ENCODE measurements at regions not wholly inside any gene's neighbourhood (a gene's known extent, or its start where the extent isn't known, plus 50 kb on each side); places are given as distances from the start of the nearest gene placed in this dataset.

DNA sequence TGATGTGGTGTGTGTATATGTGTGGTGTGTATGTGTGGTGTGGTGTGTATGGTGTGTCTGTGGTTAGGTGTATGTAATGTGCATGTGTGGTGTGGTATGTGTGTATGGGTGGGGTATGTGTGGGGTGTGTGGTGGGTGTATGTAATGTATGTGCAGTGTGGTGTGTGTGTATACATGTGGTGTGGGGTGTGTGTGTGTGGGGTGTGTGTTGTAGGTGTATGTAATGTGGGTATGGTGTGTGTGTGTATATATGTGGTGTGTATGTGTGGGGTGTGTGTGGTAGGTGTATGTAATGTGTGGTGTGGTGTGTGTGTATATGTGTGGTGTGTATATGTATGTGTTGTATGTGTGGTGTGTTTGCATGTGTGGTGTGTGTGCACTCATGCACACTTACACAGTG lies 84.8 kb upstream of the ID2 start:
- H3K36me3 ChIP-seq (ENCODE audit: insufficient read depth, low read length, poor library complexity, severe bottlenecking): no peaks in the 10 kb centered on the region
- POLR2A ChIA-PET (ENCODE audit: low non-redundant PET): no interaction called here
- H3K9me3 ChIP-seq (ENCODE audit: low read depth, low read length, poor library complexity, severe bottlenecking): no peaks in the 10 kb centered on the region
- no peak for DNase-seq (ENCODE audit: low spot score)
- no peaks in the 10 kb centered on the region for H3K27me3 ChIP-seq (replicated peaks; ENCODE audit: insufficient read depth, low read depth, low read length, poor library complexity)
- intact Hi-C loops (cut with micrococcal nuclease; ENCODE audit: unreplicated experiment): no loop called here
- H3K4me1 ChIP-seq (ENCODE audit: insufficient read depth, low read length, poor library complexity, severe bottlenecking): no peaks in the 10 kb centered on the region
- H3K27ac ChIP-seq (ENCODE audit: low read depth, low read length, poor library complexity, severe bottlenecking): no peak overlapping the region
- CTCF ChIA-PET: no interaction called here
- BruUV-seq (replicated peaks): no TSS peak
- TF ChIP-seq EZH2 (IDR thresholded peaks at IDR 0.05; ENCODE audit: borderline replicate concordance, low read depth, low read length, poor library complexity, severe bottlenecking): no peak
- TF ChIP-seq, protein P1, sequence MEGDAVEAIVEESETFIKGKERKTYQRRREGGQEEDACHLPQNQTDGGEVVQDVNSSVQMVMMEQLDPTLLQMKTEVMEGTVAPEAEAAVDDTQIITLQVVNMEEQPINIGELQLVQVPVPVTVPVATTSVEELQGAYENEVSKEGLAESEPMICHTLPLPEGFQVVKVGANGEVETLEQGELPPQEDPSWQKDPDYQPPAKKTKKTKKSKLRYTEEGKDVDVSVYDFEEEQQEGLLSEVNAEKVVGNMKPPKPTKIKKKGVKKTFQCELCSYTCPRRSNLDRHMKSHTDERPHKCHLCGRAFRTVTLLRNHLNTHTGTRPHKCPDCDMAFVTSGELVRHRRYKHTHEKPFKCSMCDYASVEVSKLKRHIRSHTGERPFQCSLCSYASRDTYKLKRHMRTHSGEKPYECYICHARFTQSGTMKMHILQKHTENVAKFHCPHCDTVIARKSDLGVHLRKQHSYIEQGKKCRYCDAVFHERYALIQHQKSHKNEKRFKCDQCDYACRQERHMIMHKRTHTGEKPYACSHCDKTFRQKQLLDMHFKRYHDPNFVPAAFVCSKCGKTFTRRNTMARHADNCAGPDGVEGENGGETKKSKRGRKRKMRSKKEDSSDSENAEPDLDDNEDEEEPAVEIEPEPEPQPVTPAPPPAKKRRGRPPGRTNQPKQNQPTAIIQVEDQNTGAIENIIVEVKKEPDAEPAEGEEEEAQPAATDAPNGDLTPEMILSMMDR (conservative IDR thresholded peaks at IDR 0.05; ENCODE audit: low read depth, low read length): no peak
- no peak overlapping the region for H3K4me3 ChIP-seq (ENCODE audit: low read depth, low read length, poor library complexity, severe bottlenecking)

DNA sequence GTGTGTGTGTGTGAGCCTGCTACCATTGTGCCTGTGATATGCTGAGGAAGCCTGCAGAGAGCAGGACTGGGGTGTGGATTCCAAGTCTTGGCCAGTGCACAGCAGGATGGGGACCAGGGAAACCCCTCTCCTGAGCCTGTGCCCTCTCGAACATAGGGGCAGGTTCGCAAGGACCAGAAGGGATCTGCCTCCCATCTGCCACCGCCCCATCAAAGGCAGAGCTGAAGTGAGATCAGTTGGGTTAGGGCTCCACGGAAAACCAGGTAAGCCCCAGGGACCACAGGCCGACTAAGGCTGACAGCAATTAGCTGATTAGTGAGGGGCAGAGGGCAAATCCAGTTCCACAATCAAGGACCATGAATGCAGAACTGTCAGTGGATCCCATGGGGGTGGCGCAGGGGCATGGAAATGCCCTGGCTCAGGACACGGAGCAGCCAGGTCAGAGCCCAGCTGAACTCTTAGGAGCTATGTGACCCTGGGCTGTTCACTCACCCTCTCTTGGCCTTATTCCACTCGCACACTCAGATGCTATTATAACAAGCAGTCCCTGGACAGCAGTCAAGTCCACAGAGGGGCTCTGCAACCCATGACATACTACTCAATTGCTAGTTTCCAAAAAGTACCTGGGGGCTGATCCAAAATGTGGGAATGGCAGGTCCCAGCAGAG lies 84.2 kb upstream of the ID2 start:
- POLR2A ChIA-PET (ENCODE audit: low non-redundant PET): no interaction called here
- no peaks in the 10 kb centered on the region for H3K4me1 ChIP-seq (ENCODE audit: insufficient read depth, low read length, poor library complexity, severe bottlenecking)
- CTCF ChIA-PET: no interaction called here
- no peak for TF ChIP-seq EZH2 (IDR thresholded peaks at IDR 0.05; ENCODE audit: borderline replicate concordance, low read depth, low read length, poor library complexity, severe bottlenecking)
- TF ChIP-seq, protein P1 (conservative IDR thresholded peaks at IDR 0.05; ENCODE audit: low read depth, low read length): no peak
- H3K27ac ChIP-seq (ENCODE audit: low read depth, low read length, poor library complexity, severe bottlenecking): peak overlapping the region; percentile 50
- H3K27me3 ChIP-seq (replicated peaks; ENCODE audit: insufficient read depth, low read depth, low read length, poor library complexity): no peaks in the 10 kb centered on the region
- no peak for DNase-seq (ENCODE audit: low spot score)
- H3K36me3 ChIP-seq (ENCODE audit: insufficient read depth, low read length, poor library complexity, severe bottlenecking): no peaks in the 10 kb centered on the region
- no peak overlapping the region for H3K4me3 ChIP-seq (ENCODE audit: low read depth, low read length, poor library complexity, severe bottlenecking)
- BruUV-seq (replicated peaks): no TSS peak
- intact Hi-C loops (cut with micrococcal nuclease; ENCODE audit: unreplicated experiment): no loop called here
- H3K9me3 ChIP-seq (ENCODE audit: low read depth, low read length, poor library complexity, severe bottlenecking): no peaks in the 10 kb centered on the region

DNA sequence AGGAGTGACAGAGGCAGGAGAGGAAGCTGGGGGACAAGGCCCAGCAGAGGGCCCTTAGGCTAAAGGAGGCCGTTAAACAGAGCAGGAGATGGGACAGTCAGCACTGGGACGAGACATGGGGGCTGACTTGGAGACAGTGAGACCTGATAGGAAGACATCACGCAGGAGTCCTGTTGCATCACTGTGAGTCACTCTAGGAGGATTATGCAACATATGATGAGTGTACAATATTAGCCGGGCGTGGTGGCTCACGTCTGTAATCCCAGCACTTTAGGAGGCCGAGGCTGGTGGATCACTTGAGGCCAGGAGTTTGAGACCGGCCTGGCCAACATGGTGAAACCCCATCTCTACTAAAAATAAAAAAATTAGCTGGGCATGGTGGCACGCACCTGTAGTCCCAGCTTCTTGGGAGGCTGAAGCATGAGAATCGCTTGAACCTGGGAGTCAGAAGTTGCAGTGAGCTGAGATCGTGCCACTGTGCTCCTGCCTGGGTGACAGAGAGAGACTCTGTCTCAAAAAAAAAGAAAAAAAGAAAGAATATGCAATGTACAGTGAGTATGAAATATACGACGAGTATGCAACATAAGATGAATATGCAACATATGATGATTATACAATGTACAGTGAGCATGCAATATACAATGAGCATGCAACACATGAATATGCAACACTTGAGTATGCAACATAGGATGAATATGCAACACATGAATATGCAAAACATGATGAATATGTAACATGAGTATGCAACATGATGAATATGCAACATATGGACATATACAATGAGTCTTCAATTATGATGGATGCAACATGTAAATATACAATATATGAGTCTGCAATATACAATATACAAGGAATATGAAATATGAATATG lies 83.3 kb upstream of the ID2 start:
- CTCF ChIA-PET: no interaction called here

More for the DNA sequence above, 83.3 kb upstream of the ID2 start:
- POLR2A ChIA-PET (ENCODE audit: low non-redundant PET): no interaction called here
- intact Hi-C loops (cut with micrococcal nuclease; ENCODE audit: unreplicated experiment): no loop called here
- Histone ChIP-seq H3K27ac (ENCODE audit: low read depth, low read length, poor library complexity, severe bottlenecking) (peak overlapping the region; percentile 50), H3K4me3 (ENCODE audit: low read depth, low read length, poor library complexity, severe bottlenecking) (no peak overlapping the region), H3K27me3 (replicated peaks; ENCODE audit: insufficient read depth, low read depth, low read length, poor library complexity) (no peaks in the 10 kb centered on the region), H3K36me3 (ENCODE audit: insufficient read depth, low read length, poor library complexity, severe bottlenecking) (no peaks in the 10 kb centered on the region), H3K9me3 (ENCODE audit: low read depth, low read length, poor library complexity, severe bottlenecking) (no peaks in the 10 kb centered on the region), H3K4me1 (ENCODE audit: insufficient read depth, low read length, poor library complexity, severe bottlenecking) (no peaks in the 10 kb centered on the region)
- peak; percentile 79 for DNase-seq (ENCODE audit: low spot score)
- TF ChIP-seq, protein P1 (conservative IDR thresholded peaks at IDR 0.05; ENCODE audit: low read depth, low read length): no peak
- TF ChIP-seq EZH2 (IDR thresholded peaks at IDR 0.05; ENCODE audit: borderline replicate concordance, low read depth, low read length, poor library complexity, severe bottlenecking): no peak
- BruUV-seq (replicated peaks): no TSS peak
